Testis (tissue), 2 donors: ENCODE measurements at regions not wholly inside any gene's neighbourhood (a gene's known extent, or its start where the extent isn't known, plus 50 kb on each side); places are given as distances from the start of the nearest gene placed in this dataset.

Experiments used
- DNase-seq: peaks from one replicate; pipeline ENCODE4 v3.0.0-alpha.2; 2019
- H3K27ac ChIP-seq, 2 donors: fragments of 200-600 bp; sonication (generic); one replicate each; pipeline ENCODE4 v1.5.1; 2019
- H3K27me3 ChIP-seq: fragments of 200-600 bp; sonication (generic); one replicate; pipeline ENCODE4 v1.5.1; 2019
- H3K36me3 ChIP-seq: fragments of 200-600 bp; sonication (generic); one replicate; pipeline ENCODE4 v1.5.1; 2017; ENCODE audit warnings: low read depth; ENCODE audit errors: missing control alignments
- H3K4me1 ChIP-seq: fragments of 200-600 bp; sonication (generic); one replicate; pipeline ENCODE4 v1.5.1; 2019
- H3K4me3 ChIP-seq, 2 donors: fragments of 200-600 bp; sonication (generic); one replicate each; pipeline ENCODE4 v1.5.1; 2017 to 2019
- H3K9me3 ChIP-seq: fragments of 200-600 bp; sonication (generic); one replicate; pipeline ENCODE4 v1.5.1; 2017
- POLR2A ChIP-seq: fragments of 450-650 bp; IDR thresholded peaks from one replicate; pipeline ENCODE4 v1.6.1; 2017; ENCODE audit warnings: antibody characterized with exemption, mild to moderate bottlenecking, moderate library complexity
- WGBS, 2 donors: methylation state at CpG; one replicate each; pipeline ENCODE4 v1.1.5; 2018; 5-methylcytosine and 5-hydroxymethylcytosine counted together
- intact Hi-C: fragments of 100-400 bp; cut with DNase I; formaldehyde crosslinking; loops from one replicate; pipeline ENCODE4 v1.15.1; 2023; ENCODE audit warnings: low total_unique reads
- TF ChIP-seq, protein P1 (sequence below), 3 experiments: fragments of 450-650 bp in 2 of 3; fragments of 200-600 bp in 1 of 3; sonication (generic) in 1 of 3; IDR thresholded peaks; one replicate each; pipeline ENCODE4 v1.5.1; 2016 to 2019; ENCODE audit warnings: antibody characterized with exemption in 3 of 3, mild to moderate bottlenecking in 2 of 3, moderate library complexity in 1 of 3

DNA sequence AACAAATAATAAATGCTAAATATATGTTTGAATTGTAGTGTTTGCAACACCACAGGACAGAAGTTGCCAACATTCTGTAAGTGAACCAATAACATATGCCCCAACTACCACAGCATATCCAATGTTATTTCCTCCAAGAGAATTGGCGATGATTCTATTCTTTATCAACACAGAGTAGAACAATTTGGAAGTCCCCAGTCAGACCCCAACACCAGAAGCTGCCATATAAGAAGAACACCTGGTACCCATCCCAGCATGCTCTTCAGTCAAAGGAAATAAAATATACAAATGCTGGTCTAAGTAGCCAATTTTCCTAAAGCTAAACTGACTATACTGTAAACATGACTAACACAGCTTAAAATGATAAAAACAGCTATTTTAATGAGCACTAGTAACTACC, 145.7 kb downstream of the KLF12 start:
- Histone ChIP-seq H3K4me1 (no peaks in the 10 kb centered on the region), H3K36me3 (no peaks in the 10 kb centered on the region), H3K4me3 (no peak overlapping the region), H3K27ac (no peak overlapping the region), H3K27me3 (no peaks in the 10 kb centered on the region), H3K9me3 (no peaks in the 10 kb centered on the region)
- no peak for DNase-seq
- intact Hi-C loops = no loop called here
- no peak for TF ChIP-seq POLR2A
- TF ChIP-seq, protein P1, sequence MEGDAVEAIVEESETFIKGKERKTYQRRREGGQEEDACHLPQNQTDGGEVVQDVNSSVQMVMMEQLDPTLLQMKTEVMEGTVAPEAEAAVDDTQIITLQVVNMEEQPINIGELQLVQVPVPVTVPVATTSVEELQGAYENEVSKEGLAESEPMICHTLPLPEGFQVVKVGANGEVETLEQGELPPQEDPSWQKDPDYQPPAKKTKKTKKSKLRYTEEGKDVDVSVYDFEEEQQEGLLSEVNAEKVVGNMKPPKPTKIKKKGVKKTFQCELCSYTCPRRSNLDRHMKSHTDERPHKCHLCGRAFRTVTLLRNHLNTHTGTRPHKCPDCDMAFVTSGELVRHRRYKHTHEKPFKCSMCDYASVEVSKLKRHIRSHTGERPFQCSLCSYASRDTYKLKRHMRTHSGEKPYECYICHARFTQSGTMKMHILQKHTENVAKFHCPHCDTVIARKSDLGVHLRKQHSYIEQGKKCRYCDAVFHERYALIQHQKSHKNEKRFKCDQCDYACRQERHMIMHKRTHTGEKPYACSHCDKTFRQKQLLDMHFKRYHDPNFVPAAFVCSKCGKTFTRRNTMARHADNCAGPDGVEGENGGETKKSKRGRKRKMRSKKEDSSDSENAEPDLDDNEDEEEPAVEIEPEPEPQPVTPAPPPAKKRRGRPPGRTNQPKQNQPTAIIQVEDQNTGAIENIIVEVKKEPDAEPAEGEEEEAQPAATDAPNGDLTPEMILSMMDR (IDR thresholded peaks at IDR 0.05) = no peak
- WGBS, 2 donors = 97 to 100% methylated on average over 1 of the region's 1 CpG

GRCh38 chr13:73987618-73988017, 146.6 kb downstream of the KLF12 start:
- Histone ChIP-seq H3K27me3 (no peaks in the 10 kb centered on the region), H3K27ac (no peak overlapping the region), H3K9me3 (no peaks in the 10 kb centered on the region), H3K4me1 (peaks cover 4% of the 10 kb centered on the region), H3K36me3 (no peaks in the 10 kb centered on the region), H3K4me3 (no peak overlapping the region)
- WGBS, 2 donors = 88 to 92% methylated on average over 1 of the region's 1 CpG
- DNase-seq = no peak
- TF ChIP-seq, protein P1 (IDR thresholded peaks at IDR 0.05) = no peak
- no peak for TF ChIP-seq POLR2A
- intact Hi-C loops = no loop called here

DNA sequence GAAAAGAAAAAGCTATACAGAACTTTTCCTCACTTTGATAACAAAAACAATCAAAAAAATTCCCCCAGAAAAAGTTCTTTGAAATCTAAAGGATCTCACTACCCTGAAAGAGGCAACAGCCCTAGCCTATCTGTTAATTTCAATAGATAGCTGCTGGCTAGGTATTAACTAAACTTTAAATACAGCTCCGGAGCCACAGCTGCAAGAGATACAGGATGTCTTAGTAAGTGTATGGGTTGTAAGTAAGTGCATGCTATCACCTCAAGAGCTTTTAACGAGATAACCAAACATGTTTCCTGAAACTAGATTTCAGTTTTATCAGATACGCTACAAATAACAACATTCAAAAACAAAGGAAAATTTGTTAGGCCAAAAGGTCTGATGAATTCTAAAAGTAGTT, 148.4 kb downstream of the KLF12 start:
- TF ChIP-seq, protein P1 (IDR thresholded peaks at IDR 0.05) = no peak
- TF ChIP-seq POLR2A = no peak
- H3K36me3 ChIP-seq = no peaks in the 10 kb centered on the region
- DNase-seq = no peak
- no peak overlapping the region for H3K27ac ChIP-seq
- intact Hi-C loops = no loop called here
- H3K27me3 ChIP-seq = no peaks in the 10 kb centered on the region
- no peak overlapping the region for H3K4me3 ChIP-seq
- 66 to 73% methylated on average over 3 of the region's 3 CpGs for WGBS, 2 donors
- no peaks in the 10 kb centered on the region for H3K9me3 ChIP-seq
- H3K4me1 ChIP-seq = peaks cover 4% of the 10 kb centered on the region

DNA sequence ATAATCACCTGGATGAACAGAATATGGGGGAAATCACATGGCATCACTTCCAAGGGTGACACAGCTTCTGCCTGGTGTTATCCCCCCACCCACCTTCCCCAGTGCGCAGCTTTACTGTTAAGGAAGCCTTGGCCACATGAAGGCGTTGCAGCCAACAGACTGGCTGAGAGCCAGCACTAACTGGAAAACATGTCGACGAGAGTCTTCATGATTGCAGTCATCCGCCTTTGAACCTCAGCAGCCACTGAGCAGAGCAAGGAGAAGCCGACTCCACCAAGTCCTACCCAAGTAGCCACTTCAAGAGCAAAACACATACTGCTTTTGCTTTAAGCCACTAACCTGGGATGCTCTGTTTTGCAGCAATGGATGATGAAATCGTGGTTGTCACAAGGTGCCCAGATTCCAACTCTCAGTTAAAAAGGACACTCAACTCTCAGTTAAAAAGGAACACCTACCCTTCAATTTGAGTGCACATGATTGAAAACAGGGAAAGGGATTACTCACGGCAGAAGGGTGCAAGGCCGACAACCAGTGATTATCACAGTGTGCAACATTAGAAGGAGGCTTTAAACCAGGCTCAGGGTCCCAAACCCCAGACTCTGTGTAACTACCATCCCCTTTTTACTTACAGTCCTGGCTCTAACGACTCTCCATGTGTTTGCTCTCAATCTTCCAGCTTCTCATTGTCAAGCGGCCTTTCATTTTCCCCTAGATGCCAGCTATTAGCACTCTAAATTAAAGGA, 149.1 kb downstream of the KLF12 start:
- intact Hi-C loops = no loop called here
- WGBS, 2 donors = 79 to 83% methylated on average over 11 of the region's 11 CpGs
- no peaks in the 10 kb centered on the region for H3K9me3 ChIP-seq
- TF ChIP-seq, protein P1 (IDR thresholded peaks at IDR 0.05) = no peak
- TF ChIP-seq POLR2A = no peak
- no peaks in the 10 kb centered on the region for H3K27me3 ChIP-seq
- no peak overlapping the region for H3K27ac ChIP-seq
- H3K4me3 ChIP-seq = no peak overlapping the region
- H3K4me1 ChIP-seq = peaks cover 4% of the 10 kb centered on the region
- no peaks in the 10 kb centered on the region for H3K36me3 ChIP-seq
- no peak for DNase-seq

- 90 to 93% methylated on average over 11 of the region's 11 CpGs for WGBS, 2 donors
Observed at GRCh38 chr13:73984201-73984600, 150.0 kb downstream of the KLF12 start.

More at GRCh38 chr13:73984201-73984600, 150.0 kb downstream of the KLF12 start:
- no peaks in the 10 kb centered on the region for H3K9me3 ChIP-seq
- no peaks in the 10 kb centered on the region for H3K27me3 ChIP-seq
- H3K4me3 ChIP-seq = no peak overlapping the region
- no peak for DNase-seq
- intact Hi-C loops = no loop called here
- H3K27ac ChIP-seq = no peak overlapping the region
- no peaks in the 10 kb centered on the region for H3K36me3 ChIP-seq
- no peak for TF ChIP-seq POLR2A
- H3K4me1 ChIP-seq = peaks cover 4% of the 10 kb centered on the region
